Prostate gland (tissue), 2 donors: ENCODE measurements at regions not wholly inside any gene's neighbourhood (a gene's known extent, or its start where the extent isn't known, plus 50 kb on each side); places are given as distances from the start of the nearest gene placed in this dataset.

ENCODE experiments used
- CTCF ChIP-seq, 4 experiments: fragments of 200-600 bp in 2 of 4; fragments of 450-650 bp in 2 of 4; sonication (generic) in 2 of 4; IDR thresholded peaks; 1 replicate in 3 of 4; 2 replicates in 1 of 4; pipeline ENCODE4 v1.5.1; 2016 to 2019; ENCODE audit warnings: antibody characterized with exemption in 4 of 4, mild to moderate bottlenecking in 2 of 4, moderate library complexity in 2 of 4
- POLR2A ChIP-seq: fragments of 450-650 bp; IDR thresholded peaks from one replicate; pipeline ENCODE4 v1.6.1; 2016; ENCODE audit warnings: antibody characterized with exemption, mild to moderate bottlenecking
- POLR2AphosphoS5 ChIP-seq: sonication (generic); formaldehyde crosslinking; IDR thresholded peaks from one replicate; pipeline ENCODE4 v1.6.1; 2017; ENCODE audit warnings: antibody characterized with exemption

DNA sequence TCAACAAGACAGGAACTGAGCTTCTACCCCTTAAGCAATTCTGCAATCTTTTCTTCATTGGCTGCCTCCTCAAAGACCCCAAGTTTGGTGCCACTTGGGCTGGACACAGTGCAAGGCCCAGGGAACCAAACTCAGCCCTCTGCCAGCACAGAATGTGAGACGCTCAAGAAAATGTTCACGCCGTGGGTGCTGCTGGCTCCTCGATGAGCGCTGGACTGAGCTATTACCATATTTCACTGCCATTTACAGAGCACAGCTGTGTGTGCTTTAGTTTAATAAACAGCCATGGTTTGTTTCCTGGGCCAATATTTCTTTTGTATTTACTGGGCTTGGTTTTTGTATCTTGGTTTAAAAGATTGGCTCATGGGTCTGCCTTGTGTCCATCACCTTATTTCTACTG, 138.8 kb upstream of the VSTM2B start:
- no peak for TF ChIP-seq CTCF (IDR thresholded peaks at IDR 0.05)
- TF ChIP-seq POLR2A = no peak
- no peak for TF ChIP-seq POLR2AphosphoS5
